ENCODE measurements at regions not wholly inside any gene's neighbourhood (a gene's known extent, or its start where the extent isn't known, plus 50 kb on each side); places are given as distances from the start of the nearest gene placed in this dataset.

DNA sequence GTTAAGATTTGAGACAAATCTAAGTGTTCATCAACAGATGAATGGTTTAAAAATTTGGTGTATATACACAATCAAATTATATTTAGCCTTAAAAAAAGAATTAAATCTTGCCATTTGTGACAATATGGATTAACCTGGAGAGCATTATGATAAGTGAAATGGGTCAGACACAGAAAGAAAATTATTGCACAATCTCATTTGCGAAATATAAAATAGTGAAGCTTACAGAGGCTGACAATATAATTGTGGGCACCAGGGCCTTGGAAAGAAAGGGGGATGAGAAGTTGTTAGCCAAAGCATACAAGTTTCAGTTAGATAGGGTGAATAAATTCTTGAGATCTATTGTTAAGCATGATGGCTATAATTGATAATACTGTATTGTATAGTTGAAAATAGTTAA lies 883.0 kb downstream of the TECRL start:
- Histone ChIP-seq H3K4me1 (ENCODE audit: insufficient read depth) (no peaks in the 10 kb centered on the region), H3K27ac (no peak overlapping the region), H3K27me3 (no peaks in the 10 kb centered on the region), H3K4me3 (no peak overlapping the region), H3K9me3 (no peaks in the 10 kb centered on the region), H3K36me3 (no peaks in the 10 kb centered on the region)
- intact Hi-C loops (cut with DNase I) = no loop called here
- WGBS, 3 donors = 90 to 96% (median 94%) methylated on average over 1 of the region's 1 CpG
- no peak for TF ChIP-seq EP300 (IDR thresholded peaks at IDR 0.05)
- no peak for TF ChIP-seq POLR2A (IDR thresholded peaks at IDR 0.05)
- TF ChIP-seq, protein P1, sequence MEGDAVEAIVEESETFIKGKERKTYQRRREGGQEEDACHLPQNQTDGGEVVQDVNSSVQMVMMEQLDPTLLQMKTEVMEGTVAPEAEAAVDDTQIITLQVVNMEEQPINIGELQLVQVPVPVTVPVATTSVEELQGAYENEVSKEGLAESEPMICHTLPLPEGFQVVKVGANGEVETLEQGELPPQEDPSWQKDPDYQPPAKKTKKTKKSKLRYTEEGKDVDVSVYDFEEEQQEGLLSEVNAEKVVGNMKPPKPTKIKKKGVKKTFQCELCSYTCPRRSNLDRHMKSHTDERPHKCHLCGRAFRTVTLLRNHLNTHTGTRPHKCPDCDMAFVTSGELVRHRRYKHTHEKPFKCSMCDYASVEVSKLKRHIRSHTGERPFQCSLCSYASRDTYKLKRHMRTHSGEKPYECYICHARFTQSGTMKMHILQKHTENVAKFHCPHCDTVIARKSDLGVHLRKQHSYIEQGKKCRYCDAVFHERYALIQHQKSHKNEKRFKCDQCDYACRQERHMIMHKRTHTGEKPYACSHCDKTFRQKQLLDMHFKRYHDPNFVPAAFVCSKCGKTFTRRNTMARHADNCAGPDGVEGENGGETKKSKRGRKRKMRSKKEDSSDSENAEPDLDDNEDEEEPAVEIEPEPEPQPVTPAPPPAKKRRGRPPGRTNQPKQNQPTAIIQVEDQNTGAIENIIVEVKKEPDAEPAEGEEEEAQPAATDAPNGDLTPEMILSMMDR (IDR thresholded peaks at IDR 0.05) = no peak
- no peak for DNase-seq

DNA sequence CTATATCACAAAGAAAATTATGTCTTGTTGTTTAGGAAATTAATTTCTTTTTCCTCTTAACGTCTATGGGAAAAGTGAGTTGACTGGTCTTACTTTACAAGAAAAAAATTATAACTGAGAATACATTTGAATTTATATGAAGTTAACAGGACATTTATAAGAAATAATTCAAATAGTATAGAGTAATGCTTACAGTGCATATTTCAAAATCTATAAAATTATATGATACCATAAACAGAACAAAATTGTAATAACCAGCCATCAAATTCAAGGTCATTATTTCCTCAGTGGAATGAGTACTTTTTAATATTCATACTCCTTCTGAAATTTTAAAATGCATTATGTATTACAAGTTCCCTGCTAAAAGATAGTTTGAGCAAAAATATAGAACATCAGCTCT lies 884.5 kb downstream of the TECRL start:
- H3K27me3 ChIP-seq = no peaks in the 10 kb centered on the region
- intact Hi-C loops (cut with DNase I) = no loop called here
- 64 to 77% (median 70%) methylated on average over 1 of the region's 1 CpG for WGBS, 3 donors
- no peak overlapping the region for H3K4me3 ChIP-seq
- no peaks in the 10 kb centered on the region for H3K36me3 ChIP-seq
- H3K9me3 ChIP-seq = no peaks in the 10 kb centered on the region
- no peak for DNase-seq
- no peak for TF ChIP-seq EP300 (IDR thresholded peaks at IDR 0.05)
- TF ChIP-seq POLR2A (IDR thresholded peaks at IDR 0.05) = no peak
- TF ChIP-seq, protein P1 (IDR thresholded peaks at IDR 0.05) = no peak
- no peaks in the 10 kb centered on the region for H3K4me1 ChIP-seq (ENCODE audit: insufficient read depth)
- H3K27ac ChIP-seq = no peak overlapping the region

DNA sequence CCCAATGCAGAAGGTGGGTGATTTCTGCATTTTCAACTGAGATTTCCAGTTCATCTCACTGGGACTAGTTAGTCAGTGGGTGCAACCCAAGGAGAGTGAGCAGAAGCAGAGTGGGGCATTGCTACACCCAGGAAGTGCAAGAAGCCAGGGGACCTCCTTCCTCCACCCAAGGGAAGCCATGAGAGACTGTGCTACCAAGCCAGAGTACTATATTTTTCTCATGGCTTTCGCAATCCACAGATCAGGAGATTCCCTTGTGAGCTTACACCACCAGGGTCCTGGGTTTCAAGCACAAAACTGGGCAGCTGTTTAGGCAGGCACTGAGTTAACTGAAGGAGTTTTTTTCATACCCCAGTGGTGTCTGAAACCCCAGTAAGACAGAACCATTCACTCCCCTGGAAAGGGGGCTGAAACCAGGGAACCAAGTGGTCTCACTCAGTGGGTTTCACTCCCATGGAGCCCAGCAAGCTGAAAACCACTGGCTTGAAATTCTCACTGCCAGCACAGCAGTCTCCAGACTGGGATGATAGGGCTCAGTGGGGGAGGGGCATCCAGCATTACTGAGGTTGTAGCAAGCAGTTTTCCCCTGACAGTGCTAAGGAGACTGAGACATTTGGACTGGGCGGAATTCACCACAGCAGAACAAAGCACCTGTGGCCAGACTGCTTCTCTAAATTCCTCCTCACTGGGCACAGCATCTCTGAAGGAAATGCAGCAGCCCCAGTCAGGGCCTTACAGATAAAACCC lies 903.4 kb downstream of the TECRL start:
- Histone ChIP-seq H3K27ac (no peak overlapping the region), H3K27me3 (no peaks in the 10 kb centered on the region), H3K36me3 (no peaks in the 10 kb centered on the region), H3K4me1 (ENCODE audit: insufficient read depth) (no peaks in the 10 kb centered on the region), H3K9me3 (no peaks in the 10 kb centered on the region), H3K4me3 (no peak overlapping the region)
- TF ChIP-seq, protein P1 (IDR thresholded peaks at IDR 0.05) = no peak
- no peak for TF ChIP-seq POLR2A (IDR thresholded peaks at IDR 0.05)
- no peak for TF ChIP-seq EP300 (IDR thresholded peaks at IDR 0.05)
- intact Hi-C loops (cut with DNase I) = no loop called here
- no peak for DNase-seq
- WGBS, 3 donors = 78 to 95% (median 82%) methylated on average over 2 of the region's 2 CpGs

DNA sequence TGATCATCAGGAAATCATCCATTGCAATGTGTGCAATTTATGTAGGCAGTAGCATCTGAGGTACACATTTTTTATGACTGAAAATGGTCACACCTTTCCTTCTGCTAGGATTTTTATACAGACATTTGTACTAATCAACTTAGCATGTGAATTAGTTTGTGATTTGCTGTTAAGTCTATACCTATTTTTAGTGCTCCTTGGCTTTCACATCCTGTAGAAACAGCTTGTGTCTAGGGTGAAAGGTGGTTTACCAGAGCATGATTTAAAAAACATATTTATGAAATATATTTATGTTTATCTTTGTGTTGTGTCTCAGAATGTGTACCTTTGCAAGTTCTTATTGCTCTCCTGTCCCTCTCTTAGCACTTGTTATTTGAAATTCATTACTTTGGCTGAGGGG lies 916.0 kb downstream of the TECRL start:
- Histone ChIP-seq H3K36me3 (no peaks in the 10 kb centered on the region), H3K4me3 (no peak overlapping the region), H3K4me1 (ENCODE audit: insufficient read depth) (no peaks in the 10 kb centered on the region), H3K27ac (no peak overlapping the region), H3K9me3 (no peaks in the 10 kb centered on the region), H3K27me3 (no peaks in the 10 kb centered on the region)
- TF ChIP-seq POLR2A (IDR thresholded peaks at IDR 0.05) (no peak), EP300 (IDR thresholded peaks at IDR 0.05) (no peak)
- TF ChIP-seq, protein P1 (IDR thresholded peaks at IDR 0.05) = no peak
- no peak for DNase-seq
- intact Hi-C loops (cut with DNase I) = no loop called here

All from ovary (tissue), 7 donors.